ENCODE measurements at regions not wholly inside any gene's neighbourhood (a gene's known extent, or its start where the extent isn't known, plus 50 kb on each side); places are given as distances from the start of the nearest gene placed in this dataset.

GRCh38 chr18:22485808-22486244 is 68.1 kb upstream of the CTAGE1 start:
- Mint-ChIP-seq H3K36me3 (no peaks in the 10 kb centered on the region), H3K9me3 (no peaks in the 10 kb centered on the region), H3K4me1 (ENCODE audit: low read depth) (no peaks in the 10 kb centered on the region), H3K27ac (no peak overlapping the region), H3K4me3 (no peak overlapping the region), H3K27me3 (no peaks in the 10 kb centered on the region)
- ChIA-PET CTCF (no interaction called here), POLR2A (no interaction called here)
- no peak for DNase-seq
- intact Hi-C loops (cut with micrococcal nuclease), result no loop called here

DNA sequence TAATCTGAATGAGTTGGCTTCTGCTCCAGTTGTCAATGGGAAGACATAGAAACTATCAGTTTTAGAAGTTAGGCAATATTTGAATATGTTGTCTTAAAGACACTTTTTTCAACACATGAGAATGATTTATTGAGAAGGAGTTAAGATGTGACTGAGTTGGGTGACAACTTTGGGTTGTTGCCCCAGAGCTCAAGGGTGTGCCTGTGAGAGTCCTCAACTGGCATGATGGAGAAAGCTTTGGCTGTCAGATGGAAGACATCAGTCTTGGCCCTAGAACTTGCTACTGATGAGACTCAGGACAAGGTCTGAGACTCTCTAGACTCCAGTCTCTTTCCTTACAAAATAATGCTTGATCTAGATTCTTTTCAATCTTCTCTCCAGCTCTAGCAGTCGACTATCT is 69.0 kb upstream of the CTAGE1 start:
- Mint-ChIP-seq H3K4me1 (ENCODE audit: low read depth) (no peaks in the 10 kb centered on the region), H3K36me3 (no peaks in the 10 kb centered on the region), H3K9me3 (no peaks in the 10 kb centered on the region), H3K27ac (no peak overlapping the region), H3K4me3 (no peak overlapping the region), H3K27me3 (no peaks in the 10 kb centered on the region)
- POLR2A ChIA-PET, result no interaction called here
- no peak for DNase-seq
- intact Hi-C loops (cut with micrococcal nuclease), result no loop called here
- CTCF ChIA-PET, result no interaction called here

DNA sequence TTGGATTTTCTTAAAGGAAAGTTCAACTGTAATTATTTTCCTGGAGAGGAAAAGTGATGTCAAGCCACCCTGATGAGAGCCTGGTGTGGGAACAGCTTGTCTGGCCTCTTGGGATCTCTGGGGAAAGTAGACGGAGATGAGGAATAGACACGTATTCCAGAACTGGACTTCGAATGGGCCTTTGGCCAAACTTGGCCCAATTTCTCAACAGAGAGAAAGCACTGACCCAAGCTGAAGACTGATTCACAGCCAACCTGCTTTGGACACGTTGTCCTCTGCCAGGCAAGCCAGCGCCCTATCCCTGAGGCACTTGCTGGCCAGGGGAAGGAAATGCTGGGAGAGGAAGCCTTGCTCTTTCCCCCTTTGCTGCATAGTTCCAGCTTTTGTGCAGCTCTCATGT is 70.8 kb upstream of the CTAGE1 start:
- no peaks in the 10 kb centered on the region for H3K9me3 Mint-ChIP-seq
- no peaks in the 10 kb centered on the region for H3K36me3 Mint-ChIP-seq
- POLR2A ChIA-PET, result no interaction called here
- no peaks in the 10 kb centered on the region for H3K27me3 Mint-ChIP-seq
- no peak overlapping the region for H3K27ac Mint-ChIP-seq
- H3K4me1 Mint-ChIP-seq (ENCODE audit: low read depth), result no peaks in the 10 kb centered on the region
- no peak for DNase-seq
- H3K4me3 Mint-ChIP-seq, result no peak overlapping the region
- CTCF ChIA-PET, result no interaction called here
- intact Hi-C loops (cut with micrococcal nuclease), result no loop called here

DNA sequence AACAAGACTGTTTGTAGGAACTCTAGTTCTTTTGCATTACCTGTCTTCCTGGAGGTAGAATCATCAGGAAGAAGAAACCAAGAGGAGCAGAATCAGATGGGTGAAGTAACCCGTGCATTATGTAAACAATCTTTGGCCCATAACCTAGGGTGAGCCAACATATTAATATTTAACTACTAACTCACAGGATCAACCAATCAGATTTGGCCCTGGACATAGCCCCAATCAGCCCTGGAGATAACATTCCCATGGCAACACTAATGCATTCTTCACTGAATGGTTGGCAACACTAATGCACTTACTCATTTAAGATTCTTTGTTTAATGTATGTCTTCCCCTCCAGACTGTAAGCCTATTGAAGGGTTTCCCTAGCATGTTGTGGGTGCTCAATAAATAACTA is 72.0 kb upstream of the CTAGE1 start:
- H3K4me3 Mint-ChIP-seq, result no peak overlapping the region
- ChIA-PET CTCF (no interaction called here), POLR2A (no interaction called here)
- intact Hi-C loops (cut with micrococcal nuclease), result no loop called here
- H3K4me1 Mint-ChIP-seq (ENCODE audit: low read depth), result no peaks in the 10 kb centered on the region
- H3K27me3 Mint-ChIP-seq, result no peaks in the 10 kb centered on the region
- DNase-seq, result no peak
- H3K9me3 Mint-ChIP-seq, result no peaks in the 10 kb centered on the region
- no peak overlapping the region for H3K27ac Mint-ChIP-seq
- no peaks in the 10 kb centered on the region for H3K36me3 Mint-ChIP-seq

- CTCF ChIA-PET, result no interaction called here
These were observed 72.7 kb upstream of the CTAGE1 start for GRCh38 chr18:22490429-22490846.

DNA sequence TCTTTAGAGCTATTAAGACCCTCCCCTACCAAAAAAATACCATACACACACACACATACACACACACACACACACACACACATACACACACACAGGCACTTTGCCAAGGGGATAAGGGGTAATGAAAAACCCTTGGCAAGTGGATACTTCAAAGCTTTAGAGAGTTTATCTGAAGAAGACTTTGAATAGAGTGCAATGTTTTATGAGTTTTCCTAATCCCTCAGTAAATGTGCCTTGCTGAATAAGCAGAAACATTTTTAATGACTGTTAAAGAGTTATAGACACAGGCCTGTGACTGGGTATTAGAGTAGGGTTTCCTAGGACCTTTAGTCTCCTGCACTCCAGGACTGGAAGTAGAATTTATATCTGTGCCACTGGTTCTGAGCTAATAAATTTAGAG is 75.5 kb upstream of the CTAGE1 start:
- Mint-ChIP-seq H3K27ac (no peak overlapping the region), H3K4me3 (no peak overlapping the region), H3K9me3 (peaks cover 3% of the 10 kb centered on the region), H3K27me3 (no peaks in the 10 kb centered on the region), H3K36me3 (no peaks in the 10 kb centered on the region), H3K4me1 (ENCODE audit: low read depth) (no peaks in the 10 kb centered on the region)
- ChIA-PET POLR2A (no interaction called here), CTCF (no interaction called here)
- no peak for DNase-seq
- intact Hi-C loops (cut with micrococcal nuclease), result no loop called here

More at GRCh38 chr18:22490429-22490846, 72.7 kb upstream of the CTAGE1 start:
- DNase-seq, result no peak
- no peak overlapping the region for H3K27ac Mint-ChIP-seq
- H3K4me1 Mint-ChIP-seq (ENCODE audit: low read depth), result no peaks in the 10 kb centered on the region
- POLR2A ChIA-PET, result no interaction called here
- H3K4me3 Mint-ChIP-seq, result no peak overlapping the region
- intact Hi-C loops (cut with micrococcal nuclease), result no loop called here
- H3K9me3 Mint-ChIP-seq, result no peaks in the 10 kb centered on the region
- no peaks in the 10 kb centered on the region for H3K27me3 Mint-ChIP-seq
- H3K36me3 Mint-ChIP-seq, result no peaks in the 10 kb centered on the region

- Mint-ChIP-seq H3K4me3 (no peak overlapping the region), H3K27me3 (no peaks in the 10 kb centered on the region), H3K9me3 (peaks cover 3% of the 10 kb centered on the region), H3K4me1 (ENCODE audit: low read depth) (no peaks in the 10 kb centered on the region), H3K27ac (no peak overlapping the region), H3K36me3 (no peaks in the 10 kb centered on the region)
- POLR2A ChIA-PET, result no interaction called here
- intact Hi-C loops (cut with micrococcal nuclease), result no loop called here
- DNase-seq, result no peak
- CTCF ChIA-PET, result no interaction called here
These were observed 76.2 kb upstream of the CTAGE1 start for GRCh38 chr18:22493940-22494339.

DNA sequence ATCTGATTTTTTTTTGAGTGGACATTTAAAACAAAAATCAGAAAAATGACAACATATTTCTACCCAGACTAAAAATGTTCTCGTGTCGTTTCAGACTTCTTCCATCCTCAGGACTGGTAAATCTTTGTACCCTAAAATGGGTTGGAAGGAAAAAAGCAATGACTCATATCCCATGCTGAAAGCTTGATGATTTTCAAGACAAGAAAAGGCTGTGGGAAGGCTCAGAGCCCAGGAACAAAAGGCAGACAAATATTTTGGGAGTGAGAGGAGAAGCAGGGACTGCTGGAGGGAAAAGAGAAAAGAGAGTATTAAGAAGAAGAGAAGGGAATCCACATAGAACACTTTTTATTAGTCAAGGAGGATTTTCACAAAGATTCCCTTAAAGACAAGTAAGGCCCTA is 77.1 kb upstream of the CTAGE1 start:
- intact Hi-C loops (cut with micrococcal nuclease), result no loop called here
- no peak for DNase-seq
- POLR2A ChIA-PET, result no interaction called here
- H3K9me3 Mint-ChIP-seq, result peaks cover 3% of the 10 kb centered on the region
- no peaks in the 10 kb centered on the region for H3K4me1 Mint-ChIP-seq (ENCODE audit: low read depth)
- no peaks in the 10 kb centered on the region for H3K36me3 Mint-ChIP-seq
- no peak overlapping the region for H3K27ac Mint-ChIP-seq
- H3K27me3 Mint-ChIP-seq, result no peaks in the 10 kb centered on the region
- CTCF ChIA-PET, result no interaction called here
- H3K4me3 Mint-ChIP-seq, result no peak overlapping the region

- H3K4me3 Mint-ChIP-seq, result no peak overlapping the region
- intact Hi-C loops (cut with micrococcal nuclease), result no loop called here
- DNase-seq, result no peak
- H3K9me3 Mint-ChIP-seq, result peaks cover 3% of the 10 kb centered on the region
- H3K36me3 Mint-ChIP-seq, result no peaks in the 10 kb centered on the region
- ChIA-PET POLR2A (no interaction called here), CTCF (no interaction called here)
- no peaks in the 10 kb centered on the region for H3K27me3 Mint-ChIP-seq
- no peaks in the 10 kb centered on the region for H3K4me1 Mint-ChIP-seq (ENCODE audit: low read depth)
- no peak overlapping the region for H3K27ac Mint-ChIP-seq
These were observed 81.7 kb upstream of the CTAGE1 start for GRCh38 chr18:22499421-22499820.

- no peaks in the 10 kb centered on the region for H3K9me3 Mint-ChIP-seq
- no peaks in the 10 kb centered on the region for H3K36me3 Mint-ChIP-seq
- H3K27me3 Mint-ChIP-seq, result no peaks in the 10 kb centered on the region
- H3K27ac Mint-ChIP-seq, result no peak overlapping the region
- H3K4me1 Mint-ChIP-seq (ENCODE audit: low read depth), result no peaks in the 10 kb centered on the region
- H3K4me3 Mint-ChIP-seq, result no peak overlapping the region
- intact Hi-C loops (cut with micrococcal nuclease), result no loop called here
- ChIA-PET CTCF (no interaction called here), POLR2A (no interaction called here)
- no peak for DNase-seq
These were observed 86.1 kb upstream of the CTAGE1 start for GRCh38 chr18:22503803-22504202.

DNA sequence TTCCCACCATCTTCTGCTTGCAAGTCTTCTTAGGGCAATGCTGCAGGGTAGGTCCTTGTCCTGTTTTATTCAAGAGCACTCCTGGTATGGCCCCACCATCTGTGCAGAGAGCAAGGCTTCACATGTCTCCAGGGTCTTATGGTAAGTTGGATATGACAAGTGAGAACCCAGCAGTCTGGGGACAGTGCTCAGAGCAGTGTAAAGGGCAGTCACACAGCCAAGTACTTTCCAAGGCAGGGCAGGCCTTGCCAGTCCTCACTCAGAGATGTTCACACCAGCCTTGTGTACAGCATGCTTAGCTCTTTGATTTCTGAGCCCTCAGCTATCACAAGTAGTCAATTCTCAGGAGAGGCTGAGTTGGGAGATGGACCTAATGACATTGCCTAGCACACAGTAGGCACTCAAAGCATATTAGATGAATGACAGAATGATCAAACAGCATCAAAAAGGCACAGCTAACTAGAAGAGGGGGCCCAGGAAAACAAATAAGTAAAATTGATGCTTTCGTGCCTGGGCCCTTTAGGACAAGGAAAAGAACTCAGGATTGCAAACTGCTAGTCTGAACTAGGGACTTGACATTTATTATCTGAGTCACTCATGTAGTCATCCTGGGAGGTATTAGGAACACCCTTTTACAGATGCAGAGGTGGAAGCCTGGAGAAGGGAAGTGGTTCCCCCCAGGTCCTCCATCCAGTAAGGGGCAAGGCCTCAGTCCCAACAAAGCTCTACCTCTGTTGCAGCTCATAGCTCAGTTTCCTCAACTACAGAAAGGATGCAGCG is 86.7 kb upstream of the CTAGE1 start:
- no peaks in the 10 kb centered on the region for H3K36me3 Mint-ChIP-seq
- H3K4me1 Mint-ChIP-seq (ENCODE audit: low read depth), result no peaks in the 10 kb centered on the region

DNA sequence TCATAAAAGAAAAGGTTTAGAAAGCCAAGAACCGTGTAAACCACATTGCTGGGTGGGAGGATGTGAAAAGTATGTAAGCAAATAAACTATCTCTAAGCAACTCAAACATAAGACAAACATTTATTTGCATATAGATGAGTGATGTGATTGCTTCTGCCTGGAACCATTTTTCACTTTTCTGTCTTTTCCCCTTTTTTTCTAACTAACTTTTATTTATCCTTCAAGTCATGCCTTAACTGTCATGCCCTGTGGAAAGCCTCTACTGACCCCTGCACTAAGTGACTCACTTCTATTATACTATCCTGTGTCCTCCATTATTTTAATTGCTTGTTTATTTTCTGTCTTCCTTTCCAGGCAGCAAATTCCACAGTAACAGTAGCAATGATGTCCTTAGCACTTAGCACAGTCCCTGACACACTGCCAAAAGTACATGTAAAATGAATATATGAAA is 87.5 kb upstream of the CTAGE1 start:
- no peak for DNase-seq
- Mint-ChIP-seq H3K27ac (no peak overlapping the region), H3K4me3 (no peak overlapping the region), H3K9me3 (no peaks in the 10 kb centered on the region), H3K4me1 (ENCODE audit: low read depth) (no peaks in the 10 kb centered on the region), H3K27me3 (no peaks in the 10 kb centered on the region), H3K36me3 (no peaks in the 10 kb centered on the region)
- POLR2A ChIA-PET, result no interaction called here
- CTCF ChIA-PET, result no interaction called here
- intact Hi-C loops (cut with micrococcal nuclease), result no loop called here

More for the DNA sequence above, 86.7 kb upstream of the CTAGE1 start:
- intact Hi-C loops (cut with micrococcal nuclease), result no loop called here
- CTCF ChIA-PET, result no interaction called here
- POLR2A ChIA-PET, result no interaction called here
- Mint-ChIP-seq H3K4me3 (no peak overlapping the region), H3K27me3 (no peaks in the 10 kb centered on the region), H3K27ac (no peak overlapping the region), H3K9me3 (no peaks in the 10 kb centered on the region)
- no peak for DNase-seq

DNA sequence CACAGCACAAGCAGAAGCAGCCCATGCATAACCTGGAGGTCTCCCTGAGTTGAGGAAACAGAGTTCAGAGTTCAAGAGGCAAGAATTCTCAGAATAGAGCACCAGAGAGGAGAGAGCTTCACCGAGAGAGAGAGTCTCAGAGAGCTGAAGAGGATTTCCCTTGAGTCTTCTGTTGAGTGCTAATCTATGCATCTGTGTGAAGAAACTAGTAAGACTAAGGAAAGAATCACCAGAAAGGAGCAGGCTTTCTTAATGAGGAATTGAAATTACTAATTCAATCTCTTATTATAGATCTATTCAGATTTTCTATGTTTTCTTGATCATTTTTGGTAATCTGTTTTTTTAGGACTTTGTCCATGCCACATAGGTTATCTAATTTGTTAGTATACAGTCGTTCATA is 89.3 kb upstream of the CTAGE1 start:
- Mint-ChIP-seq H3K4me3 (no peak overlapping the region), H3K36me3 (no peaks in the 10 kb centered on the region), H3K27me3 (no peaks in the 10 kb centered on the region), H3K9me3 (no peaks in the 10 kb centered on the region), H3K27ac (no peak overlapping the region), H3K4me1 (ENCODE audit: low read depth) (no peaks in the 10 kb centered on the region)
- intact Hi-C loops (cut with micrococcal nuclease), result no loop called here
- DNase-seq, result no peak
- CTCF ChIA-PET, result no interaction called here
- POLR2A ChIA-PET, result no interaction called here
